ENCODE measurements at regions not wholly inside any gene's neighbourhood (a gene's known extent, or its start where the extent isn't known, plus 50 kb on each side); places are given as distances from the start of the nearest gene placed in this dataset.
"Not testable (repeated sequence)": the region's sequence is repeated elsewhere in the genome, so short reads cannot be mapped to it uniquely, and the experiment has no call there.

GRCh38 chr13:48590141-48590901 lies 57.4 kb upstream of the RCBTB2 start:
- Histone ChIP-seq H3K27me3 (replicated peaks in 1 of 7) (peaks cover 0 to 8% (median 0%) of the 10 kb centered on the region in 7 donors), H3K4me3 (no peak overlapping the region), H3K36me3 (no peaks in the 10 kb centered on the region), H3K9me3 (no peaks in the 10 kb centered on the region), H3K4me1 (peaks cover 17 to 29% (median 21%) of the 10 kb centered on the region in 6 donors), H3K27ac (no peak overlapping the region)
- 73 to 85% (median 80%) methylated on average over 5 of the region's 5 CpGs for WGBS, 5 donors
- intact Hi-C loops (cut with DNase I; ENCODE audit: low total_unique reads) = loop anchor here (10.0 kb wide), 1 partner anchor 144 kb away; no protein-coding TSS in a partner anchor
- TF ChIP-seq CTCF (IDR thresholded peaks at IDR 0.05 in 8 of 11, conservative IDR thresholded peaks at IDR 0.05 in 3 of 11) (no peak), POLR2A (IDR thresholded peaks at IDR 0.05) (no peak), POLR2AphosphoS5 (IDR thresholded peaks at IDR 0.05) (no peak)
- DNase-seq = no peak

GRCh38 chr13:48591124-48591872 lies 58.4 kb upstream of the RCBTB2 start:
- H3K27me3 ChIP-seq (replicated peaks in 1 of 7); H3K36me3 ChIP-seq; DNase-seq; H3K27ac ChIP-seq; H3K9me3 ChIP-seq; H3K4me3 ChIP-seq: not testable (repeated sequence)
- peaks cover 9 to 19% (median 12%) of the 10 kb centered on the region in 6 donors for H3K4me1 ChIP-seq
- intact Hi-C loops (cut with DNase I; ENCODE audit: low total_unique reads) = loop anchor here (10.0 kb wide), 1 partner anchor 144 kb away; no protein-coding TSS in a partner anchor
- 85 to 90% (median 88%) methylated on average over 12 of the region's 12 CpGs for WGBS, 5 donors

GRCh38 chr13:48591889-48592687 lies 59.2 kb upstream of the RCBTB2 start:
- Histone ChIP-seq H3K27me3 (replicated peaks in 1 of 7) (peaks cover 0 to 4% (median 0%) of the 10 kb centered on the region in 7 donors), H3K4me1 (peaks cover 1 to 11% (median 4%) of the 10 kb centered on the region in 6 donors), H3K9me3 (no peaks in the 10 kb centered on the region), H3K27ac (no peak overlapping the region), H3K36me3 (no peaks in the 10 kb centered on the region), H3K4me3 (no peak overlapping the region)
- DNase-seq = no peak
- intact Hi-C loops (cut with DNase I; ENCODE audit: low total_unique reads) = loop anchor here (10.0 kb wide), 1 partner anchor 143 kb away; no protein-coding TSS in a partner anchor
- no peak for TF ChIP-seq POLR2A (IDR thresholded peaks at IDR 0.05)
- TF ChIP-seq POLR2AphosphoS5 (IDR thresholded peaks at IDR 0.05) = no peak
- TF ChIP-seq CTCF (IDR thresholded peaks at IDR 0.05 in 8 of 11, conservative IDR thresholded peaks at IDR 0.05 in 3 of 11) = no peak
- WGBS, 5 donors = 82 to 97% (median 88%) methylated on average over 4 of the region's 4 CpGs

- WGBS, 5 donors = 7 to 45% (median 29%) methylated on average over 1 of the region's 1 CpG
- intact Hi-C loops (cut with DNase I; ENCODE audit: low total_unique reads) = loop anchor here (10.0 kb wide), 1 partner anchor 142 kb away; no protein-coding TSS in a partner anchor
- H3K9me3 ChIP-seq = no peaks in the 10 kb centered on the region
- H3K36me3 ChIP-seq = no peaks in the 10 kb centered on the region
- H3K4me3 ChIP-seq = no peak overlapping the region
- DNase-seq = no peak
- TF ChIP-seq CTCF (IDR thresholded peaks at IDR 0.05 in 8 of 11, conservative IDR thresholded peaks at IDR 0.05 in 3 of 11) = no peak
- no peak for TF ChIP-seq POLR2A (IDR thresholded peaks at IDR 0.05)
- no peak for TF ChIP-seq POLR2AphosphoS5 (IDR thresholded peaks at IDR 0.05)
- H3K27me3 ChIP-seq (replicated peaks in 1 of 7) = peaks cover 0 to 4% (median 0%) of the 10 kb centered on the region in 7 donors
- no peak overlapping the region for H3K27ac ChIP-seq
- H3K4me1 ChIP-seq = peaks cover 0 to 7% (median 0%) of the 10 kb centered on the region in 6 donors
These were observed 59.8 kb upstream of the RCBTB2 start for GRCh38 chr13:48592688-48593049.
